ENCODE measurements at regions not wholly inside any gene's neighbourhood (a gene's known extent, or its start where the extent isn't known, plus 50 kb on each side); places are given as distances from the start of the nearest gene placed in this dataset.

DNA sequence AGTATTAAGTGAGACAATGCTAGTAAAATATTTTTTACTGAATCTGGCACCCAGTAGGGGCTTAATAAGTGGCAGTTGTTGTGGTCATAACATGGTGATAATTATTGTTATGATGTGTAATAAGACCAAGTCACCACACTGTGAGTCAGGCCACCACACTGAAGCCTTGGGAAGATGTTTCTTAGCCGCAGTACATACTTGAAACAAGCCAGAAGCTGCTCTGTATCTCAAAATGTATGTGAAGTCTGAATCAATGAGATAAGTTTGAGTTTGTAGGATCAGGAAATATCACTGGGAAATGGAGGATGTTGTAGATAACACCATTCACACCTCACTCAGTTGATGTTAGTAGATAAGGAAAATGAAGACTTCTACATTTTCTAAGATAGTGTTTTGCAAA is 51.3 kb upstream of the PTPN3 start:
- Histone ChIP-seq H3K36me3 (replicated peaks in 1 of 2) (no peaks in the 10 kb centered on the region), H3K4me1 (replicated peaks in 1 of 2) (no peaks in the 10 kb centered on the region), H3K4me3 (no peak overlapping the region), H3K27ac (no peak overlapping the region), H3K27me3 (no peaks in the 10 kb centered on the region), H3K9me3 (replicated peaks in 1 of 3) (no peaks in the 10 kb centered on the region)
- no peak for DNase-seq
- no peak for TF ChIP-seq POLR2A (IDR thresholded peaks at IDR 0.05)
- TF ChIP-seq, protein P1, sequence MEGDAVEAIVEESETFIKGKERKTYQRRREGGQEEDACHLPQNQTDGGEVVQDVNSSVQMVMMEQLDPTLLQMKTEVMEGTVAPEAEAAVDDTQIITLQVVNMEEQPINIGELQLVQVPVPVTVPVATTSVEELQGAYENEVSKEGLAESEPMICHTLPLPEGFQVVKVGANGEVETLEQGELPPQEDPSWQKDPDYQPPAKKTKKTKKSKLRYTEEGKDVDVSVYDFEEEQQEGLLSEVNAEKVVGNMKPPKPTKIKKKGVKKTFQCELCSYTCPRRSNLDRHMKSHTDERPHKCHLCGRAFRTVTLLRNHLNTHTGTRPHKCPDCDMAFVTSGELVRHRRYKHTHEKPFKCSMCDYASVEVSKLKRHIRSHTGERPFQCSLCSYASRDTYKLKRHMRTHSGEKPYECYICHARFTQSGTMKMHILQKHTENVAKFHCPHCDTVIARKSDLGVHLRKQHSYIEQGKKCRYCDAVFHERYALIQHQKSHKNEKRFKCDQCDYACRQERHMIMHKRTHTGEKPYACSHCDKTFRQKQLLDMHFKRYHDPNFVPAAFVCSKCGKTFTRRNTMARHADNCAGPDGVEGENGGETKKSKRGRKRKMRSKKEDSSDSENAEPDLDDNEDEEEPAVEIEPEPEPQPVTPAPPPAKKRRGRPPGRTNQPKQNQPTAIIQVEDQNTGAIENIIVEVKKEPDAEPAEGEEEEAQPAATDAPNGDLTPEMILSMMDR (IDR thresholded peaks at IDR 0.05), result no peak
- WGBS, 4 donors, result 47 to 74% (median 71%) methylated on average over 1 of the region's 1 CpG
- intact Hi-C loops (cut with DNase I), result no loop called here

DNA sequence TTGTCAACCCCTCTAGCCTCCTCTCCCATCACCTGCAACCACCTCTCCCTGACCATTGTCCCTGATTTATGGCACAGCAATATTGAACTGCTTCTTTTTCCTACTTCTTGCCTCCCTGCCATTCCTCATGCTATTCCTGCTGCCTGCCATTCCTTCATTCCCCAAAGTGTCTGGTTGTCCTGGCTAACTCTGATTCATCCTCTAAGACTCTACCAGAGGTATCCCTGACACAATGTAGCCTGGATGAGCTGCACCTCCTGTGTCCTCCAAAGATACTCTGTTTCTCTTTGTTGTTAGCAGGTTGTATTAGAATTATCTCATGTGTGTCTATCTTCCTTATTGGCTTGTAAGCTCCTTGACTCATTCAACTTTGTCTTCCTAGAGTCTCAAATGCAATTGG is 53.5 kb upstream of the PTPN3 start:
- no peak overlapping the region for H3K4me3 ChIP-seq
- no peak for TF ChIP-seq POLR2A (IDR thresholded peaks at IDR 0.05)
- TF ChIP-seq, protein P1 (IDR thresholded peaks at IDR 0.05), result no peak
- no peaks in the 10 kb centered on the region for H3K27me3 ChIP-seq
- no peaks in the 10 kb centered on the region for H3K4me1 ChIP-seq (replicated peaks in 1 of 2)
- H3K27ac ChIP-seq, result no peak overlapping the region
- H3K9me3 ChIP-seq (replicated peaks in 1 of 3), result no peaks in the 10 kb centered on the region
- intact Hi-C loops (cut with DNase I), result no loop called here
- no peak for DNase-seq
- H3K36me3 ChIP-seq (replicated peaks in 1 of 2), result no peaks in the 10 kb centered on the region

DNA sequence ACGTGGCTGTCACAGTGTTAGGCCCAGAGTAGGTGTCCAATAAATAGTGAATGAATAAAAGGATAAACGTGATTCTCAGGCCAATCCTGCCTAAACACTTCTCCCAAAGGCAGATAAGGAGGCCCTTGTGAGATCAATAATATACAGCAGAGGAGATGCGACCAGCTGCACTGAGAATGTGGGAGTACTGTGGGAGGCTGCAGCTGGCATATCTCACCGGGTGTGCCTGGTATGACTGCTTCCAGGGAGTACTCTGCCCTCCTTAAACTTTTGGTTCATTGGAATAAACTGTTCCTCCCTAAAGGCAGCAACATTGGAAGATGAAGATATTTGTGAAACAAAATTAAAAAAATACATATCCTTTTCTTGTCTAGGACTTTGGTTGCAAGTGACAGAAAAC is 57.1 kb upstream of the PTPN3 start:
- Histone ChIP-seq H3K9me3 (replicated peaks in 1 of 3) (no peaks in the 10 kb centered on the region), H3K27me3 (no peaks in the 10 kb centered on the region), H3K4me3 (no peak overlapping the region), H3K36me3 (replicated peaks in 1 of 2) (no peaks in the 10 kb centered on the region), H3K27ac (no peak overlapping the region), H3K4me1 (replicated peaks in 1 of 2) (no peaks in the 10 kb centered on the region)
- 53 to 77% (median 76%) methylated on average over 4 of the region's 4 CpGs for WGBS, 4 donors
- TF ChIP-seq, protein P1 (IDR thresholded peaks at IDR 0.05), result no peak
- TF ChIP-seq POLR2A (IDR thresholded peaks at IDR 0.05), result no peak
- intact Hi-C loops (cut with DNase I), result no loop called here
- no peak for DNase-seq

DNA sequence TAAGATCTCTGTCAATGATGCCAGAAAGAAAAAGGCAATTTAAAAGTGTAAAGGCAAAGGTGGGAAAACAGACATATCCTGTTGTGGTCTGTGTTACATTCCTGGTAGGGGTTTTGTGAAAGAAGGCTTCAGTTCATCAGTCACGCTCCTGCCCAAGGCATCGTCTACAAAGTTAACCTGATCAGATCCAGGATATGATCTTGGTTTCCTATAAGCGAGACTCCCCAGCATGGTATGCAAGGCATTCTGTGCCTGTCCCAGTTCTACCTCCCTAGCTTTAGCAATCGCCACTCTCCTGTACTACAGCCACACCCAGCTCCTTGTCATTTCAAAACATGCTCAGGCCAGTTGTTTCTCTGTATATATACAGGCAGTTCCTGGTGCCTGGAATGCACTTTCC is 58.0 kb upstream of the PTPN3 start:
- H3K27me3 ChIP-seq, result no peaks in the 10 kb centered on the region
- WGBS, 4 donors, result 55 to 74% (median 70%) methylated on average over 4 of the region's 4 CpGs
- no peak for TF ChIP-seq POLR2A (IDR thresholded peaks at IDR 0.05)
- TF ChIP-seq, protein P1 (IDR thresholded peaks at IDR 0.05), result no peak
- no peak overlapping the region for H3K4me3 ChIP-seq
- H3K36me3 ChIP-seq (replicated peaks in 1 of 2), result no peaks in the 10 kb centered on the region
- H3K27ac ChIP-seq, result no peak overlapping the region
- DNase-seq, result no peak
- H3K9me3 ChIP-seq (replicated peaks in 1 of 3), result no peaks in the 10 kb centered on the region
- no peaks in the 10 kb centered on the region for H3K4me1 ChIP-seq (replicated peaks in 1 of 2)
- intact Hi-C loops (cut with DNase I), result no loop called here
